GM18505 (cell line): ENCODE measurements at regions not wholly inside any gene's neighbourhood (a gene's known extent, or its start where the extent isn't known, plus 50 kb on each side); places are given as distances from the start of the nearest gene placed in this dataset.
A peak's percentile ranks its signal among the peaks of the same experiment; 100 is the strongest.

Experiments
- ATAC-seq: cut with Tn5 transposase; IDR thresholded peaks from one replicate; pipeline ENCODE4 v1.9.1; 2021; ENCODE audit not compliant: unreplicated experiment
- POLR2A ChIP-seq: IDR thresholded peaks from 4 replicates; pipeline ENCODE4 v1.6.1; 2011; ENCODE audit warnings: borderline replicate concordance; ENCODE audit not compliant: insufficient read depth, insufficient read length; ENCODE audit errors: extremely low read depth

DNA sequence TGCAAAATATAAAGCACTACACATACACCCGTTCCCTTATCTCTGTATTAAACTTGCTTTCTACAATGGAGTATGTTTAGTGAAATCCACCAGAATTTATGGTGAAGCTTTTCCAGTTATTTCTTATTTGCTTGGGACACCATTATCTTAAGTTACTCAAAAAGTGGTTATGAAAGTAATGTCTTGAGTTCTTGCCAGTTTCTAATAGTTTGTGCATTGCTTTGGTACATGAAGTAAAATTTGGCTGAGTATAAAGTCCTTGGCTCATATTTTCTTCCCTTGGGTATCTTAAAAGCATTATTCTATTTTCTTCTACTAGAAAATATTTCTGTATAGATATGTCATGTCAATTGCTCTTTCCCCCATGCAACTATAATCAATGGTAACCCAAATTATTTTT is 85.2 kb downstream of the POLR1F start:
- ATAC-seq: no peak
- TF ChIP-seq POLR2A: no peak

DNA sequence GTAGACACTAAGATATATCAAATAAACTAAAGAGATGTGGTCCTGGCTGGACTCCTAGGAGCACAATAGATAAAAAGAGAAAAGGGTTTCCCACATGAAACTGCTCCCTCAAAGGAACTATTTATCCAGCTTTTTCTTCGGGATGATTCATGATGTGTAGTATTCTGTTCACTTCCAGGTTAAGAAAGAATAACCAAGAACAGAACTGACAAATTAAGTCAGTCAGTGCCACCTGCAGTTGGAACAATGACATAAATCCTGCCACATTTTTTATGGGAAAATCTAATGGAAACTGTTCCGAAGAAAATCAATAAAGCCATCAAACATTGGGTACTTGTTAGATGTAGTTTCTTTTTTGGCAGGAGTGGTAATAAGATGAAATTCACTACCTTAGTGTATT is 87.1 kb downstream of the POLR1F start:
- no peak for TF ChIP-seq POLR2A
- ATAC-seq: no peak

DNA sequence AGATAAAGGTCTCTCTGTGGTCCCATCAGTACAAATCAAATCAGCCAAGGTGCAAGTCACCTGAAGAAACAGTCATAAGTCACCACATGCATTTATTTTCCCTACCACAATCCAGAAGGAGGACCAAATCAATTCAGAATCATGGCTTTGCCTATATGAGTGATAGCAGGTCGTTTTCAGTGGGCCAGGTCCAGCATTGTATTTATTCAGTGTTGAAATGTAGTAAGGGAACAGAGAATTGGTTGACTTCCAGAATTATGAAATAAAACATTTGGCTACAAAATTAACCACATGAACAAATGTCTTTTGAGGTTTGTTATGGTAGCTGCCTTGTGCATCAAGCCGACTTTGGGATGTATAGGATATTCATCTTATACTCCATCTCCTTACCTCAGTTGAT is 88.4 kb downstream of the POLR1F start:
- ATAC-seq: no peak
- TF ChIP-seq POLR2A: no peak

DNA sequence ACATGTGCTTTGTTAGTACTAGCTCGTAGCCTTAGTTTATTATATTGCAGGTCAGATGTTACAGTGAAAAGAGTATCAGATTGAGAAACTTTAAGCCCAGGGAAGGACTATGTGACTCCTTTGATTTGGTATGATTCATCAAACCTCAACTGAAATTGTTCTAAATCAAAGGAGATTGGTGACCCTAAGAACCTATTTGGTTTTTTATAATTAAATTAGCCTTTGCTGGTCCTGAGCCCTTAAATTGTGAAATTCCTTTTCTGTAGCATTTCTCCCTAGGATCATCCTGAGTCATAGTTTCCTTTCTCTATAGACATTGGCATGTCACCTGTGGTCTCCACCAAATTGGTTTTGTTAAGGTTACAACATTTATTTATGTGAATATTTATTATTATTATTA is 89.7 kb downstream of the POLR1F start:
- ATAC-seq: no peak
- no peak for TF ChIP-seq POLR2A

DNA sequence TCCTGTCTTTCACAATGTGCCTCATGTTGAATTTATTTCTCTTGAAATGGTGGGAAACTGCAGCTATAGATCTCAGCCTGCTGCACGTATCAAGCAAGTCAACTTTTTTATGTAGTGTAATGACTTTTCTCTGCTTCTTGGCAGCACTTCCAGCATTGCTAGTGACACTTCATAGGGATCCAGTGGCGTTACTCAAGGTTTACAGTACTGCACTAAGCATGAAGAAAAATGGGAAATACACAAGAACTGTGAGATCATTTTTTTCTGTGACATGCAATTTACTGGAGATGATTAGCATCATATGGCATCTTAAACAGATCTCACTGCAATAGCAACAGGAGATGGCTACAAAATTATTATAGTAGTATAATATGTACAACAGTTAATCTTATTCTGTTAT is 90.9 kb downstream of the POLR1F start:
- no peak for ATAC-seq
- no peak for TF ChIP-seq POLR2A

DNA sequence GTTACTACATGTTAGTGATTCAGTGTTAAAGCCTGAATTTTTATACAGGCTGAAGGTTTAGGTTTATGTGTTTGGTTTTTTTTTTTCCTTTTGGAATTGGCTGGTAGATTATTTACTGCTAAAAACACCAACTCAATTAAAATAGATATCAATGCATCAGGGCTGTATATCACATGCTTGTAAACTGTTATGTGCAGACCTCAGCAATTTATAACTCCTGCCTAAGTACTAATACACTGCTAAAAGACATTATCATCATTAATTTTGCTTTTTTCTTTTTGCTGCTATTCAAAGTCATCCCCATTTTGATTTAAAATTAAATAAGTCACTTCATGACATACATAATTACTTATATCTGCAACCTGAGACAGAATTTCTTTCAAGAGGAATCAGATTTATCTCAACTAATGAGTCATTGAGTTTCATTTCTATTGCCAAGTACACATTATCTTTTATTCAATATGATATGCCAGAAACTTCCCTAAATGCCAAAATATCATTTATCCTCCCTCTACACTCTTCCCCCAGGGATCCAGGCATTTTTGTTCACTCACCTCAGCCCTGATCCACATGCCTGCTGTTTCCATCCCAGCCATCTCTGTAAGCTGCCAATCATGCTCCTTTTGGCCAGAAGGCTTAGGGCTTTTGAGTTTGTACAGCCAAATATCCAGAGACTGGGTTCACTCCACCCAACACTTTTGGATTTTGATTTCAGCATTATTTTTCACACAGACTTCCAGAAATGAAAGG is 98.5 kb downstream of the POLR1F start:
- ATAC-seq: no peak
- no peak for TF ChIP-seq POLR2A

DNA sequence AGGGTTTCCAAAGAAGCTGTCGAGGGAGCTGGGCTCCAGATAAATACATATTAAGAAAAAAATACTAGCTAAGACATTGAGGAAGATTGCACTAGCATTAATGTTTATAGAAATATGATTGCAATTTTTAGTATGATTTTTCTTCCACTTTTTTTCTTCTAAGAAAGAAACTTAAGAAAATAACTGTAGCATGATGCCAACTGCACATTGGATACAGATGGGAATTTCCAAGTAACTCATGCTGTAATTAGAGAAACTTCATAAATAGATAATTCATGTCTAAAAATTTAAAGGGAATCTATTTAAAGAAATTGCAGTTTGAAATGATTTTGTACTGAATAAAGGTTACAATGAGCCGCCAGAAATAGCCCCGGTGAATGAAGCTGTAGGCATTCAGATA is 119.4 kb downstream of the POLR1F start:
- TF ChIP-seq POLR2A: no peak
- ATAC-seq: no peak

DNA sequence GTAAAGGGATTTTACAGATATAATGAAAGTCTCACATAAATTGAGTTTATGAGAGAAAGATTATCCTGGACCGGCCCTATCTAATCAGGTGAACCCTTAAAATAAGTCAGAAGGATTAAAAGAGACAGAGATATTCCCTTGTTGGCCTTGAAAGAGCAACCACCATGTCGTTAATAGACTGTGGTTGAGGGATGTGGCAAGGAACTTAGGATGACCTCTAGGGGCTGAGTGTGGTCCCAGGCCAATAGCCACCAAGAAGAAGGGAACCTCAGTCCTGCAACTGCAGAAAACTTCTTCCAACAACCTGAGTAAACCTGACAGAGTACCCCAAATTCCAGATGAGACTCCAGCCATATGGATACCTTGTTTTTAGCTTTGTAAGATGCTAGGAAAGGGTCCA is 121.5 kb downstream of the POLR1F start:
- no peak for TF ChIP-seq POLR2A
- peak; percentile 55 for ATAC-seq

DNA sequence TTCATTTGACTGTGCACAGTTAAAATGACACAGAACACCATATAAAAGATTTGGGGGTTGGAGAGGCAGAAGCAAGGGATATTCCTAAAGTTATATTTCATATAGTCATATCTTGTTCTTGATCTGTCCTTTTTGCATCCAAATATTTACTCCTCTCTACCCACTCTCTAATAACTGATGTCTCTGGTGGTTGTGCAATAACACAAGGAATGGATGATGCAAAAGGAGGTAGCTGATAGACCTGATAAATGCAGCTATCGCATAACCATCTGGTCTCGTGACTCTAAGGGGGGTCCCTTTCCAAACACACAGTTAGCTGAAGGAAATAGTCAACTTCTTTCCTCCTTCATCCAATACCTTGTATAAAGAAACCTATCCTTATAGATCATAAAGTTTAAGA is 123.1 kb downstream of the POLR1F start:
- no peak for ATAC-seq
- TF ChIP-seq POLR2A: no peak

DNA sequence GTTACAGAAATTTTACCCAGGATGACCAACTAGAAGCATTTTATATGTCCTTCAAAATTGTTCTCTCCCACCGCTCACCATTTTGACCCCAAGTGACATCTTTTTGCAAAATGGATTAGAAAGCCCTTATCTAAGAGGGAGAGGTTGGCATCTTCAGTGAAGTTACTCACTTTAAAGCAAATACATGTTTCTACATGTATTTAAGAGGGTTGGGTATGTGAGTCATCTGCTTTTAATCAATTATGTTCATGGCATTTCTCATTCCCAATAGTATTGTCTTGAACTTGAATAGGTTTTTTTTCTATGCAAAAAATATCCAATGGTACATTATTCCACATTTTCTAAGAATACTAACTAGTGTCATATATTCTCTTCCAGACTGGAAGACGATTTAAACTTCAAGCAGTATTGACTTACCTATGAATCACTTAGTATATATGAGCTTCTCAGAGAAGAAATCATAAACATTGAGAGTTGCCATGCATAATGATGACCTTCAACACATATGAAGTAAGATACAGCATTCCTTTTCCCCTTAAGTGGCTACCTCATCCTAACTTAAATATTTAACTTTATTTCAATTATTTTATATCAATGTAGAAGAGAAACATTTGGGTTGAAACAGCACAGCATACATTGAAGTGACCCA is 132.8 kb downstream of the POLR1F start:
- no peak for TF ChIP-seq POLR2A
- no peak for ATAC-seq

DNA sequence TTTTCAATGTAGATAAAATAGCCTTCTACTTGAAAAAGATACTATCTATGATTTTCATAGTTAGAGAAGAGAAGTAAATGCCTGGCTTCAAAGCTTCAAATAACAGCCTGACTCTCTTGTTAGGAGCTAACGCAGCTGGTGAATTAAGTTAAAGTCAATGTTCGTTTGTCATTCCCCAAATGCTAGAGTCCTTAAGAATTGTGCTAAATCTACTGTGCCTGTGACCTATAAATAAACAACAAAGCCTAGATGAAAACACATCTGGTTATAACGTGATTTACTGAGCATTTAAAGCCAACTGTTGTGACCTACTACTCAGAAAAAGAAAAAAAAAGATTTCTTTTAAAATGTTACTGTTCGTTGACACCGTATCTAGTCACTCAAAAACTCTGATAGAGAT is 134.7 kb downstream of the POLR1F start:
- no peak for ATAC-seq
- TF ChIP-seq POLR2A: no peak

DNA sequence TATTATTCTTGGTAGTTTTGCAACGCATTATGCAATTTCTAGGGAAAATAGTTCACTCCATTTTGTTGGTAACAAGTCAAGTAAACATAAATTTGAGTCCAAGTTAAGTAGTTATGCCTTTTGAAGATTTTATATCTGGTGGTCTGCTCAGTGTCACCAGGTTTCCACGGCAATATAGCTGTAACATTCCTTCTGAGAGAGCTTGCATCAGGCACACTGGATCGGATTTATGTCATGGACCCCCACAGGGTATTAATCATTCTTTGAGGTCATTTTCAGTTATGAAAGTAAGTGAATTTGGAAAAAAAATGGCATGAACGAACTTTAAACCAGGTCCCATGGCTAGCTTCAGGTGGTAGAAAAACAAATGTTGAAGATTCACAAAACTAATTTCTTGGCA is 136.3 kb downstream of the POLR1F start:
- no peak for TF ChIP-seq POLR2A
- ATAC-seq: no peak

DNA sequence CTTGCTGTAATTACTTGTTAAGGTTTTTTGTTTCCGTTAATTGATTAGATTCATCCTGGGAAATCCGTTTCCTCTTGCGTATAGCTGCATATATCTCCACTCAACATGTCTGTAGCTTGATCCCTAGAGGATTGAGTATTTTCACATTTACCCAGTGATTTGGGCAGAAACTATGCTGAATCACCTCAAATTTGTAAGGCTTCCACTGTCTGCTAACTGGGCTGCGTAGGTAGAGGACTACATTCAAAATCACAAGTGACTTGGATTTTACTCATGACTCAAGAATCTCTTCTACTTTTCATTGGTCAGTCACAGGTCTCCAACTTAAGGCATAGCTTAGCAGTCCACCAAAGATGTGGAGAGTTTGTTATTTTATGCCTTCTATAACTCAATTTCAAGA is 141.8 kb downstream of the POLR1F start:
- TF ChIP-seq POLR2A: no peak
- no peak for ATAC-seq

DNA sequence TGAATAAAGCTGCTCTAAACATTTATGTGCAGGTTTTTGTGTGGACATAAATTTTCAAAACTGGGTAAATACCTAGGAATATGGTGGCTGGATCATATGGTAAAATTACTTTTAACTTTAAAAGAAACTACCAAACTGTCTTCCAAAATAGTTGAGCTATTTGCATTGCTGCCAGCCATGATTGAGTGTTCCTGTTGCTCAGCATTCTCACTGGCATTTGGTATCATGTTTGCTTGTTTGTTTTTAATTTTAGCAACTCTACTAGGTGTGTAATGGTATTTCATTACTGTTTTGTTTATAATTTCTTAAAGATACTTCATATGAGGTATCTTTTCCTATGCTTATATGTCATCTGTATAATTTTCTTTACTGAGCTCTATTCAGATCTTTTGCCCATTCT is 143.2 kb downstream of the POLR1F start:
- no peak for ATAC-seq
- TF ChIP-seq POLR2A: no peak
